OCI-LY7 (cell line): ENCODE measurements at regions not wholly inside any gene's neighbourhood (a gene's known extent, or its start where the extent isn't known, plus 50 kb on each side); places are given as distances from the start of the nearest gene placed in this dataset.

Experiments
- BruUV-seq: library from RNA; stranded (reverse); fragments of 400-500 nt; replicated peaks from 2 replicates; lab custom pipeline; 2021; lab: Mats Ljungman, UMichigan
- CTCF ChIA-PET: fragments of 300-600 bp; sonication (Branson Sonifier 250); formaldehyde crosslinking; loops from one replicate; lab custom pipeline; 2022; ENCODE audit warnings: antibody characterized with exemption; ENCODE audit not compliant: unreplicated experiment; lab: Charles Lee
- POLR2A ChIA-PET: fragments of 300-600 bp; sonication (Branson Sonifier 250); formaldehyde crosslinking; loops from one replicate; lab custom pipeline; 2022; ENCODE audit warnings: antibody characterized with exemption; lab: Charles Lee
- DNase-seq: peaks from one replicate; pipeline ENCODE4 v3.0.0-alpha.2; 2015; ENCODE audit warnings: low spot score
- H2AFZ ChIP-seq: fragments of 200-600 bp; sonication (generic), shearing (Covaris generic); 2 replicates; pipeline ENCODE4 v1.6.1; 2014; ENCODE audit warnings: mild to moderate bottlenecking, antibody characterized with exemption, low read length, moderate library complexity
- H3K27ac ChIP-seq: fragments of 200-600 bp; sonication (generic); 2 replicates; pipeline ENCODE4 v1.5.1; 2014; ENCODE audit warnings: mixed run types, low read depth, mild to moderate bottlenecking, moderate library complexity, low read length, inconsistent platforms; ENCODE audit not compliant: poor library complexity, severe bottlenecking
- H3K36me3 ChIP-seq: fragments of 200-600 bp; sonication (generic); 2 replicates; pipeline ENCODE4 v1.6.1; 2014; ENCODE audit warnings: mild to moderate bottlenecking, antibody characterized with exemption, low read length, moderate library complexity, mixed read lengths; ENCODE audit not compliant: insufficient read depth
- H3K4me1 ChIP-seq: fragments of 200-600 bp; sonication (generic); 2 replicates; pipeline ENCODE4 v1.5.1; 2014; ENCODE audit warnings: mild to moderate bottlenecking, low read length; ENCODE audit not compliant: insufficient read depth, poor library complexity, severe bottlenecking
- H3K4me2 ChIP-seq: fragments of 200-600 bp; sonication (generic); 2 replicates; pipeline ENCODE4 v1.6.1; 2014; ENCODE audit warnings: mild to moderate bottlenecking, low read length
- H3K4me3 ChIP-seq: fragments of 200-600 bp; sonication (generic); 2 replicates; pipeline ENCODE4 v1.5.1; 2014; ENCODE audit warnings: mild to moderate bottlenecking, low read depth, low read length; ENCODE audit not compliant: poor library complexity, severe bottlenecking
- H3K79me2 ChIP-seq: fragments of 200-600 bp; sonication (generic); 2 replicates; pipeline ENCODE4 v1.6.1; 2016; ENCODE audit warnings: low read depth, mild to moderate bottlenecking, low read length, moderate library complexity, mixed read lengths; ENCODE audit not compliant: insufficient read depth
- H3K9me2 ChIP-seq: fragments of 200-600 bp; sonication (generic); 2 replicates; pipeline ENCODE4 v1.6.1; 2016; ENCODE audit warnings: mild to moderate bottlenecking, low read length, mixed read lengths; ENCODE audit not compliant: insufficient read depth
- H3K9me3 ChIP-seq: fragments of 200-600 bp; sonication (generic); 2 replicates; pipeline ENCODE4 v1.6.1; 2014; ENCODE audit warnings: mild to moderate bottlenecking, mixed run types, low read length, mixed read lengths
- H4K20me1 ChIP-seq: fragments of 200-600 bp; sonication (generic); 2 replicates; pipeline ENCODE4 v1.6.1; 2014; ENCODE audit warnings: mild to moderate bottlenecking, antibody characterized with exemption, low read length, moderate library complexity, mixed read lengths; ENCODE audit not compliant: insufficient read depth
- EZH2phosphoT487 ChIP-seq: fragments of 200-600 bp; sonication (generic); IDR thresholded peaks from 2 replicates; pipeline ENCODE4 v1.6.1; 2018; ENCODE audit warnings: low read depth, borderline replicate concordance, mild to moderate bottlenecking, mixed run types, antibody characterized with exemption, low read length, moderate library complexity, mixed read lengths
- intact Hi-C: fragments of 100-400 bp; cut with micrococcal nuclease; formaldehyde crosslinking; loops from one replicate; pipeline ENCODE4 v1.10.0; 2022; ENCODE audit not compliant: unreplicated experiment
- TF ChIP-seq, protein P1 (sequence below): fragments of 200-600 bp; sonication (generic); conservative IDR thresholded peaks from 2 replicates; pipeline ENCODE4 v1.5.1; 2014; ENCODE audit warnings: mild to moderate bottlenecking, antibody characterized with exemption, low read length, moderate library complexity, mixed read lengths

DNA sequence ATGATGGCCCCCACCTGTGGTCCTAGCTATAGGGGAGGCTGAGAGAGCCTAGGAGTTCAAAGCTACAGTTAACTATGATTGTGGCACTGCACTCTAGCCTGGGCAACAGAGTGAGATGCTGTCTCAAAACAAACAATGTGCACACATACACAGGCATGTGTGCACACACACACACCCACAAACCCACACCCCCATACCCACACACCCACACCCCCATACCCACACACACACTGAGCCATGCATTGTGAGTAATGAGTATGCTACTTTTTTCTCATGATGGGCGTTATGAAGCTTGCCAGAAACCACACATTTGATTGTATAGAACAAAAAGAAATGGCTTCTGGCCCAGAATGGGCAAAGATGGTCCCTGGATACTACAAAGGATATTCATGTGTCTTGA lies 691.1 kb downstream of the SLC4A3 start:
- Histone ChIP-seq H3K4me1 (no peaks in the 10 kb centered on the region), H3K27ac (no peak overlapping the region), H3K79me2 (no peaks in the 10 kb centered on the region), H3K4me3 (no peak overlapping the region), H3K36me3 (no peaks in the 10 kb centered on the region), H3K9me2 (no peaks in the 10 kb centered on the region), H3K4me2 (no peak overlapping the region), H2AFZ (no peak overlapping the region), H4K20me1 (no peaks in the 10 kb centered on the region), H3K9me3 (no peaks in the 10 kb centered on the region)
- ChIA-PET CTCF (no interaction called here), POLR2A (no interaction called here)
- BruUV-seq: no TSS peak
- no peak for TF ChIP-seq EZH2phosphoT487
- TF ChIP-seq, protein P1, sequence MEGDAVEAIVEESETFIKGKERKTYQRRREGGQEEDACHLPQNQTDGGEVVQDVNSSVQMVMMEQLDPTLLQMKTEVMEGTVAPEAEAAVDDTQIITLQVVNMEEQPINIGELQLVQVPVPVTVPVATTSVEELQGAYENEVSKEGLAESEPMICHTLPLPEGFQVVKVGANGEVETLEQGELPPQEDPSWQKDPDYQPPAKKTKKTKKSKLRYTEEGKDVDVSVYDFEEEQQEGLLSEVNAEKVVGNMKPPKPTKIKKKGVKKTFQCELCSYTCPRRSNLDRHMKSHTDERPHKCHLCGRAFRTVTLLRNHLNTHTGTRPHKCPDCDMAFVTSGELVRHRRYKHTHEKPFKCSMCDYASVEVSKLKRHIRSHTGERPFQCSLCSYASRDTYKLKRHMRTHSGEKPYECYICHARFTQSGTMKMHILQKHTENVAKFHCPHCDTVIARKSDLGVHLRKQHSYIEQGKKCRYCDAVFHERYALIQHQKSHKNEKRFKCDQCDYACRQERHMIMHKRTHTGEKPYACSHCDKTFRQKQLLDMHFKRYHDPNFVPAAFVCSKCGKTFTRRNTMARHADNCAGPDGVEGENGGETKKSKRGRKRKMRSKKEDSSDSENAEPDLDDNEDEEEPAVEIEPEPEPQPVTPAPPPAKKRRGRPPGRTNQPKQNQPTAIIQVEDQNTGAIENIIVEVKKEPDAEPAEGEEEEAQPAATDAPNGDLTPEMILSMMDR: no peak
- no peak for DNase-seq
- intact Hi-C loops: no loop called here

DNA sequence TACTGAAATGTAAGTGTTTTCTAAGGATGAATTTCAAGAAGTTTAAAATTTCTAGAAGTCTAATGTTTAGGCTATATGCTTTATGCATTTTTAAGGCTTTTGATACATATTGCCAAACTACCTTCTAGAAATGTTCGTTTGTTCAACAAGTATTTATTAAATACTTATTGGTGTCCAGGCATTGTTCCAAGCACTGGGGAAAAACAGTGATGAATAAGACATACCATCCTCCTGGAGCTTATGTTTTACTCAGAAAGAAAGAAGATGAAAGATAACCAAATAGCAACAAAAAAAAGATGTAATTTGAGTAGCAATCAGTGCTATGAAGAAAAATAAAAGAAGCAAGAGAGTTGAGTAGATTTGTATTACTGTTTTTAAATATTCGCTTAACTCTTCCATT lies 692.9 kb downstream of the SLC4A3 start:
- H2AFZ ChIP-seq: no peak overlapping the region
- H3K36me3 ChIP-seq: no peaks in the 10 kb centered on the region
- no TSS peak for BruUV-seq
- H3K9me3 ChIP-seq: no peaks in the 10 kb centered on the region
- no peak overlapping the region for H3K4me2 ChIP-seq
- no peak overlapping the region for H3K4me3 ChIP-seq
- H4K20me1 ChIP-seq: no peaks in the 10 kb centered on the region
- TF ChIP-seq, protein P1: no peak
- no peak for TF ChIP-seq EZH2phosphoT487
- no peak overlapping the region for H3K27ac ChIP-seq
- intact Hi-C loops: no loop called here
- DNase-seq: no peak
- ChIA-PET CTCF (no interaction called here), POLR2A (interaction anchor here (0.6 to 0.7 kb wide), 2 partner anchors 1538 to 1660 kb away, joined by 3 to 4 read pairs; no protein-coding TSS in a partner anchor)
- H3K4me1 ChIP-seq: no peaks in the 10 kb centered on the region
- H3K79me2 ChIP-seq: no peaks in the 10 kb centered on the region
- H3K9me2 ChIP-seq: no peaks in the 10 kb centered on the region

DNA sequence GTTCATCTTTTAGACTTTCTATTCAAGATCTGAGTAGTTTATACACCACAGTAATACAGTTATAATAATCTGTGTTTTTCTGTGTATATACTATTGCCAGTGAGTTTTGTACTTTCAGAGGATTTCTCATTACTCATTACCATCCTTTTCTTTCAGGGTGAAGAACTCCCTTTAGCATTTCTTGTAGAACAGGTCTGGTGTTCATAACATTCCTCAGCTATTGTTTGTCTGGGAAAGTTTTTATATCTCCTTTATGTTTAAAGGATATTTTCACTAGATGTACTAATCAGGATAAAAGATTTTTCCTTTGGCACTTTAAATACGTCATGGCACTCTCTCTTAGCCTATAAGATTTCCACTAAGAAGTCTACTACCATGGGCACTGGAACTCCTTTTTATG lies 705.5 kb downstream of the SLC4A3 start:
- no peaks in the 10 kb centered on the region for H3K36me3 ChIP-seq
- DNase-seq: no peak
- BruUV-seq: no TSS peak
- H4K20me1 ChIP-seq: no peaks in the 10 kb centered on the region
- no peaks in the 10 kb centered on the region for H3K9me3 ChIP-seq
- TF ChIP-seq EZH2phosphoT487: no peak
- TF ChIP-seq, protein P1: no peak
- ChIA-PET CTCF (no interaction called here), POLR2A (no interaction called here)
- H3K79me2 ChIP-seq: no peaks in the 10 kb centered on the region
- no peaks in the 10 kb centered on the region for H3K4me1 ChIP-seq
- H3K4me3 ChIP-seq: no peak overlapping the region
- H3K9me2 ChIP-seq: no peaks in the 10 kb centered on the region
- no peak overlapping the region for H3K27ac ChIP-seq
- H2AFZ ChIP-seq: no peak overlapping the region
- H3K4me2 ChIP-seq: no peak overlapping the region
- intact Hi-C loops: no loop called here
